ENCODE measurements at regions not wholly inside any gene's neighbourhood (a gene's known extent, or its start where the extent isn't known, plus 50 kb on each side); places are given as distances from the start of the nearest gene placed in this dataset.

DNA sequence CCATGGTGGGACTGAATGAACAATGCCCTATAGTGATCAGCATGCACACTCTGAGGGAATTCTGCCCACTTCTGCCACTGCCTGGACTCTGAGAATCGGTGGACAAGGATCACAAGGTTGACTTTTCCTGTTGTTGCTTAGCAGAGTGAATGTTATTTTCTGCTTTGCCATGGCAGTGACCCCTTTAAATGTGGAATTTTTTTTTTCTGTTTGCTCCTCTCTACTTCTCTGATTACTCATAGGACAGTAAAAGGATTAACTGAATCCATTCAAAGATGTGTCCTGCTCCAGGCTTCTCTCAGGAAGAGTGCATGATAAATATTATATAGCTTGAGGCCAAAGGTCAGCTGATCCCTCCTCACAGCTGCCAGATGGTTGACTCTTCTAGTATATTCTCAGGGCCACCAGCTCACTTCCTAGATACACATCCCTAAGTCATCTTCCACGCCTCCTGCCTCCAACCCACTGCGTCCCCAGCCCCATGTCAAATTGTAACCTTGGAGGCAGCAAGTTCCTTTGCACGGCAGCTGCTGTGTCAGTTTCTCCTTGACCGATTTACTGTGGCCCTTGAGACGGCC is 74.0 kb upstream of the RALGPS2 start:
- Histone ChIP-seq H2AFZ (replicated peaks) (no peak overlapping the region), H3K27me3 (no peaks in the 10 kb centered on the region), H3K4me2 (no peak overlapping the region), H3K4me3 (no peak overlapping the region), H3K9me3 (ENCODE audit: low read depth) (no peaks in the 10 kb centered on the region), H3F3A (ENCODE audit: low read depth) (no peaks in the 10 kb centered on the region), H4K20me1 (ENCODE audit: low read depth) (no peaks in the 10 kb centered on the region), H3K9ac (no peak overlapping the region), H3K79me2 (ENCODE audit: low read depth) (no peaks in the 10 kb centered on the region), H3K27ac (no peak overlapping the region), H3K36me3 (no peaks in the 10 kb centered on the region), H3K4me1 (peaks cover 11% of the 10 kb centered on the region)
- TF ChIP-seq EZH2phosphoT487 (IDR thresholded peaks at IDR 0.05) (no peak), EZH2 (IDR thresholded peaks at IDR 0.05) (no peak)
- TF ChIP-seq, protein P1, sequence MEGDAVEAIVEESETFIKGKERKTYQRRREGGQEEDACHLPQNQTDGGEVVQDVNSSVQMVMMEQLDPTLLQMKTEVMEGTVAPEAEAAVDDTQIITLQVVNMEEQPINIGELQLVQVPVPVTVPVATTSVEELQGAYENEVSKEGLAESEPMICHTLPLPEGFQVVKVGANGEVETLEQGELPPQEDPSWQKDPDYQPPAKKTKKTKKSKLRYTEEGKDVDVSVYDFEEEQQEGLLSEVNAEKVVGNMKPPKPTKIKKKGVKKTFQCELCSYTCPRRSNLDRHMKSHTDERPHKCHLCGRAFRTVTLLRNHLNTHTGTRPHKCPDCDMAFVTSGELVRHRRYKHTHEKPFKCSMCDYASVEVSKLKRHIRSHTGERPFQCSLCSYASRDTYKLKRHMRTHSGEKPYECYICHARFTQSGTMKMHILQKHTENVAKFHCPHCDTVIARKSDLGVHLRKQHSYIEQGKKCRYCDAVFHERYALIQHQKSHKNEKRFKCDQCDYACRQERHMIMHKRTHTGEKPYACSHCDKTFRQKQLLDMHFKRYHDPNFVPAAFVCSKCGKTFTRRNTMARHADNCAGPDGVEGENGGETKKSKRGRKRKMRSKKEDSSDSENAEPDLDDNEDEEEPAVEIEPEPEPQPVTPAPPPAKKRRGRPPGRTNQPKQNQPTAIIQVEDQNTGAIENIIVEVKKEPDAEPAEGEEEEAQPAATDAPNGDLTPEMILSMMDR (IDR thresholded peaks at IDR 0.05) = no peak
- H3K27ac Mint-ChIP-seq = peak overlapping the region; percentile 100
- H3K27me3 Mint-ChIP-seq (ENCODE audit: insufficient read depth, low read depth) = peaks cover 14% of the 10 kb centered on the region
- H3K36me3 Mint-ChIP-seq = peaks cover 2% of the 10 kb centered on the region
- peak overlapping the region; percentile 71 for H3K4me3 Mint-ChIP-seq
- H3K4me1 Mint-ChIP-seq = peaks cover 61% of the 10 kb centered on the region
- DNase-seq (ENCODE audit: low spot score) = no peak
- no peaks in the 10 kb centered on the region for H3K9me3 Mint-ChIP-seq

DNA sequence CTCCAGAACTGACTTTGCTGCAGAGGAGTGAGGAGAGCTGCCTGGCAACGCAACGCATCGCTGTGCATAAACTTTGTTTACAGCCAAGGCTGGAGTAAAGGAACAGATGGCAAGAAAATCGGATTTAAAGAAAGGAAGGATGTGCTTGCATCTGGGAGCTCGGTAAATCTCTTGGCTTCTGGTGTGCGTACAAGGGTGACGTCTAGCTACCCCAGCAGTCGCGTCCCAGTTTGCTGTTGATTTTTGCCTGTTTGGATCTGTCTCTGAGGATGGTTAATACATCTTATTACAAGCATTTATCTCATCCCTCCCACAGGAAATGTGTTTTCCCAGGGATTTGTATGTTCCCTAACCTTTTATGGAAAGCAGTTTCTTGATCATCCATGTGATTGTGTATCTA is 73.3 kb upstream of the RALGPS2 start:
- Histone ChIP-seq H3K4me2 (no peak overlapping the region), H2AFZ (replicated peaks) (no peak overlapping the region), H3F3A (ENCODE audit: low read depth) (no peaks in the 10 kb centered on the region), H3K9ac (no peak overlapping the region), H3K79me2 (ENCODE audit: low read depth) (no peaks in the 10 kb centered on the region), H4K20me1 (ENCODE audit: low read depth) (no peaks in the 10 kb centered on the region), H3K4me3 (no peak overlapping the region), H3K27ac (no peak overlapping the region), H3K27me3 (no peaks in the 10 kb centered on the region), H3K4me1 (peaks cover 8% of the 10 kb centered on the region), H3K9me3 (ENCODE audit: low read depth) (no peaks in the 10 kb centered on the region), H3K36me3 (no peaks in the 10 kb centered on the region)
- Mint-ChIP-seq H3K4me3 (peak overlapping the region; percentile 71), H3K27ac (peak overlapping the region; percentile 100), H3K27me3 (ENCODE audit: insufficient read depth, low read depth) (peaks cover 14% of the 10 kb centered on the region), H3K4me1 (peaks cover 56% of the 10 kb centered on the region), H3K9me3 (no peaks in the 10 kb centered on the region), H3K36me3 (peaks cover 2% of the 10 kb centered on the region)
- DNase-seq (ENCODE audit: low spot score) = no peak
- TF ChIP-seq EZH2 (IDR thresholded peaks at IDR 0.05) (no peak), EZH2phosphoT487 (IDR thresholded peaks at IDR 0.05) (no peak)

DNA sequence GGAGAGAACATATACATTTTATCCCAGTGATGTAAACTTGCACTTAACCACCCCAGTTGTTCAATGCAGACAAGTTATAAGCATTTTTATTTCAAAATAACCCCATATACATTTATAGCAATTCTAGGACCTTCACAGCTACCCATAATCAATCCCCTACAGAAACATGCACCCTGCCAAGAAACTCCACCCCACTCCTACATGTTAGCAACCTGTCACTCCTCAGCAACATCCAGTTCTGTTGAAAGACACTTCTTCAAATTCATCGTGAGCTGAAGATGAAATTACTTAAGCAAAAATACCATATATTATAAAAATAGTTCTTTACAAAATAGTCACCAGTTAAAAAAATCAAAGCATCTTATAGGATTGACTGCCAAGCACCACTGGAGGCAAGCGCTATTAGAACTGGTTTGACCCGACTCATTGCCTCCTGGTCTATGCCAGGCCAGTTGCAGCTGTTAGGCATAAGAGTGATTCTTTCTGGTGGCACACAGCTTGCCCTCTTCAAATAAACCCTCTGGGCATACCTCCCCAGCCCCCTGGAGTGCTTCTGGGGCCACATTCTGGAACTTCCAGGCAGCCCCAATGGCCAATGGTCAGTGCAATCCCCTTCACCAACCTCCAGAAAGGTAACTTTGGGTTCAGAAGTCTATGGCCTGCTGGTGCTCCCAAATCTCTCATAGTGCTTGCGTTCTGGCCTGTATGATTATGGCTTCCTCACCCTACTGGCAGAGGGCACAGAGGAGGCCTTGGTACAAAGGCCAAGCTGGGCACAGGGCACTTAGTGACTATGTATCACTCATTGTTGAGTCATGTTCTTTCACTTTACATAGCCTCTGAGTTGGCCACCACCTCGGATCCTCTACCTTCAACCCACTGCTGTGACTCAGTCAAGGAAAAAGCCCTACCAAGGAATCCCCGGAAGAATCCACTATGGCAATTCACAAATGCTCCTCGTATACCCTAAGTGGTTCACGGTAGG is 72.2 kb upstream of the RALGPS2 start:
- no peak for TF ChIP-seq EZH2 (IDR thresholded peaks at IDR 0.05)
- TF ChIP-seq, protein P1 (IDR thresholded peaks at IDR 0.05) = no peak
- TF ChIP-seq EZH2phosphoT487 (IDR thresholded peaks at IDR 0.05) = no peak
- no peak for DNase-seq (ENCODE audit: low spot score)
- Mint-ChIP-seq H3K27me3 (ENCODE audit: insufficient read depth, low read depth) (peaks cover 14% of the 10 kb centered on the region), H3K4me3 (no peak overlapping the region), H3K9me3 (no peaks in the 10 kb centered on the region), H3K36me3 (peaks cover 2% of the 10 kb centered on the region), H3K4me1 (peaks cover 50% of the 10 kb centered on the region), H3K27ac (peak overlapping the region; percentile 100)
- H3K4me1 ChIP-seq = peaks cover 4% of the 10 kb centered on the region
- no peak overlapping the region for H3K27ac ChIP-seq
- H3K4me3 ChIP-seq = no peak overlapping the region
- no peaks in the 10 kb centered on the region for H3K27me3 ChIP-seq
- no peaks in the 10 kb centered on the region for H3K79me2 ChIP-seq (ENCODE audit: low read depth)
- no peaks in the 10 kb centered on the region for H3F3A ChIP-seq (ENCODE audit: low read depth)
- H4K20me1 ChIP-seq (ENCODE audit: low read depth) = no peaks in the 10 kb centered on the region
- no peaks in the 10 kb centered on the region for H3K36me3 ChIP-seq
- H2AFZ ChIP-seq (replicated peaks) = no peak overlapping the region
- no peak overlapping the region for H3K4me2 ChIP-seq
- no peak overlapping the region for H3K9ac ChIP-seq
- H3K9me3 ChIP-seq (ENCODE audit: low read depth) = no peaks in the 10 kb centered on the region
